Spleen (tissue), 11 donors: ENCODE measurements at regions not wholly inside any gene's neighbourhood (a gene's known extent, or its start where the extent isn't known, plus 50 kb on each side); places are given as distances from the start of the nearest gene placed in this dataset.

Source experiments
- DNase-seq: peaks from one replicate; pipeline ENCODE4 v3.0.0-alpha.2; 2020
- H3K27ac ChIP-seq, 8 donors: fragments of 200-600 bp; sonication (generic) in 7 of 8; 1 replicate in 4 of 8; 2 replicates in 4 of 8; pipeline versions ENCODE4 v1.5.0 to v1.8.0; 2016 to 2021; ENCODE audit warnings: inconsistent platforms in 4 of 8, mild to moderate bottlenecking in 4 of 8, moderate library complexity in 1 of 8
- H3K27me3 ChIP-seq, 7 donors: fragments of 200-600 bp; sonication (generic) in 6 of 7; replicated peaks in 1 of 7; 1 replicate in 4 of 7; 2 replicates in 3 of 7; pipeline versions ENCODE4 v1.5.0 to v1.8.0; 2016 to 2021; ENCODE audit warnings: inconsistent platforms in 3 of 7, mild to moderate bottlenecking in 1 of 7
- H3K36me3 ChIP-seq, 6 donors: fragments of 200-600 bp; sonication (generic) in 5 of 6; 1 replicate in 4 of 6; 2 replicates in 2 of 6; pipeline versions ENCODE4 v1.5.0 to v1.8.0; 2016 to 2021; ENCODE audit warnings: inconsistent platforms in 2 of 6
- H3K4me1 ChIP-seq, 6 donors: fragments of 200-600 bp; sonication (generic) in 5 of 6; 1 replicate in 3 of 6; 2 replicates in 3 of 6; pipeline versions ENCODE4 v1.5.0 to v1.8.0; 2016 to 2021; ENCODE audit warnings: inconsistent platforms in 3 of 6
- H3K4me3 ChIP-seq, 8 donors: fragments of 200-600 bp; sonication (generic) in 7 of 8; 1 replicate in 4 of 8; 2 replicates in 4 of 8; pipeline versions ENCODE4 v1.5.0 to v1.8.0; 2016 to 2021; ENCODE audit warnings: inconsistent platforms in 4 of 8, mild to moderate bottlenecking in 4 of 8, moderate library complexity in 2 of 8
- H3K9me3 ChIP-seq, 8 donors: fragments of 200-600 bp; sonication (generic) in 7 of 8; 1 replicate in 4 of 8; 2 replicates in 4 of 8; pipeline versions ENCODE4 v1.5.0 to v1.8.0; 2016 to 2021; ENCODE audit warnings: inconsistent platforms in 4 of 8
- POLR2A ChIP-seq, 3 donors: fragments of 450-650 bp; IDR thresholded peaks; one replicate each; pipeline ENCODE4 v1.5.1; 2017; ENCODE audit warnings: antibody characterized with exemption in 3 of 3, mild to moderate bottlenecking in 1 of 3
- POLR2AphosphoS5 ChIP-seq, 3 donors: sonication (generic); formaldehyde crosslinking; IDR thresholded peaks; one replicate each; pipeline ENCODE4 v1.5.1; 2017; ENCODE audit warnings: antibody characterized with exemption in 3 of 3
- WGBS, 5 donors: extraction: QIAGEN DNeasy Blood & Tissue Kit in 3 of 5; methylation state at CpG; one replicate each; pipeline versions ENCODE4 v1.1.5 to v1.1.7; 2013 to 2018; 5-methylcytosine and 5-hydroxymethylcytosine counted together
- intact Hi-C: fragments of 100-400 bp; cut with DNase I; formaldehyde crosslinking; loops from one replicate; pipeline ENCODE4 v1.15.0; 2023; ENCODE audit warnings: low total_unique reads
- TF ChIP-seq, protein P1 (sequence below), 11 experiments: fragments of 200-600 bp in 7 of 11; fragments of 450-650 bp in 4 of 11; sonication (generic) in 4 of 11; IDR thresholded peaks in 8 of 11; conservative IDR thresholded peaks in 3 of 11; 1 replicate in 7 of 11; 2 replicates in 4 of 11; pipeline versions ENCODE4 v1.4.0 to v1.8.0; 2016 to 2021; ENCODE audit warnings: antibody characterized with exemption in 11 of 11, inconsistent platforms in 4 of 11, mild to moderate bottlenecking in 1 of 11
- donor health status: healthy with polysubstance abuse.
- donor health status: DM: no; HTN: no; CAD: no; lungs with moderate emphysema.
- donor health status: DM: no; HTN: no; CAD: no.
- donor health status: Bipolar disorder and iron deficiency.
- donor health status: healthy.
- donor health status: DM: no; HTN: no; CAD: no.
- donor health status: DM: yes; HTN: yes; CAD: no.

DNA sequence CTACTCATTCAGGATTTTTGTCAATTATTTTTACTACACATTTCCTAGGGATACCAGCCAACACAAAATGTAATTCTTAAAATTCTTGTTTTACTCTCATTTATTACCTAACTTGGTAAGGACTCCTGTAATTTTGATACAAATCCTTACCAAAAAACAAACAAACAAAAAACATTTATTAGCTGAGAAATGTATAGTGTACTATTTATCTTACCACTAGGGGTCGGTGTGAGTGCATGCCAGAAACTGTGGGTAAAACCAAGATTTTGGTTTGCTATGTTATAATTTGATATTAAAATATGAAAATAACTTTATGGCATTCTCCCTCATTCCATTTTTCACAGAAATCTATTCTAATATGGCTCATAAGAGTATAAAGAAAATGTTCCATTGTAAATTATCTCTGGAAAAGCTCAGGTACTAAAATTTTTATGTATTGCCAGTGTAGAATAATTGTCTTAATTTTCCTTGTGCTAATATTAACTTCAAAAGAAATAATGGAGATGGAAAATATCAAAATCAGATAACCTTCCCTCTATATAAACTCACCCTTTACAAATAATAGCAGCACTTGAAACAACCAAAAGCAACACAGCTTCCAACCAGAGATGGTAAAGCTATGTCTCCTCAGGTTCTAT, 290.8 kb upstream of the PCDH15 start:
- H3K4me3 ChIP-seq: no peak overlapping the region
- no peak for TF ChIP-seq POLR2AphosphoS5 (IDR thresholded peaks at IDR 0.05)
- TF ChIP-seq, protein P1, sequence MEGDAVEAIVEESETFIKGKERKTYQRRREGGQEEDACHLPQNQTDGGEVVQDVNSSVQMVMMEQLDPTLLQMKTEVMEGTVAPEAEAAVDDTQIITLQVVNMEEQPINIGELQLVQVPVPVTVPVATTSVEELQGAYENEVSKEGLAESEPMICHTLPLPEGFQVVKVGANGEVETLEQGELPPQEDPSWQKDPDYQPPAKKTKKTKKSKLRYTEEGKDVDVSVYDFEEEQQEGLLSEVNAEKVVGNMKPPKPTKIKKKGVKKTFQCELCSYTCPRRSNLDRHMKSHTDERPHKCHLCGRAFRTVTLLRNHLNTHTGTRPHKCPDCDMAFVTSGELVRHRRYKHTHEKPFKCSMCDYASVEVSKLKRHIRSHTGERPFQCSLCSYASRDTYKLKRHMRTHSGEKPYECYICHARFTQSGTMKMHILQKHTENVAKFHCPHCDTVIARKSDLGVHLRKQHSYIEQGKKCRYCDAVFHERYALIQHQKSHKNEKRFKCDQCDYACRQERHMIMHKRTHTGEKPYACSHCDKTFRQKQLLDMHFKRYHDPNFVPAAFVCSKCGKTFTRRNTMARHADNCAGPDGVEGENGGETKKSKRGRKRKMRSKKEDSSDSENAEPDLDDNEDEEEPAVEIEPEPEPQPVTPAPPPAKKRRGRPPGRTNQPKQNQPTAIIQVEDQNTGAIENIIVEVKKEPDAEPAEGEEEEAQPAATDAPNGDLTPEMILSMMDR (IDR thresholded peaks at IDR 0.05 in 8 of 11, conservative IDR thresholded peaks at IDR 0.05 in 3 of 11): peak in 7 of 11 experiments; percentile 31 to 65 (median 46)
- TF ChIP-seq POLR2A (IDR thresholded peaks at IDR 0.05): no peak
- no peaks in the 10 kb centered on the region for H3K4me1 ChIP-seq
- H3K36me3 ChIP-seq: no peaks in the 10 kb centered on the region
- DNase-seq: no peak
- no peak overlapping the region for H3K27ac ChIP-seq
- intact Hi-C loops: no loop called here
- WGBS, 5 donors: 0 to 4% (median 0%) methylated on average over 1 of the region's 1 CpG
- H3K27me3 ChIP-seq: no peaks in the 10 kb centered on the region
- no peaks in the 10 kb centered on the region for H3K9me3 ChIP-seq

DNA sequence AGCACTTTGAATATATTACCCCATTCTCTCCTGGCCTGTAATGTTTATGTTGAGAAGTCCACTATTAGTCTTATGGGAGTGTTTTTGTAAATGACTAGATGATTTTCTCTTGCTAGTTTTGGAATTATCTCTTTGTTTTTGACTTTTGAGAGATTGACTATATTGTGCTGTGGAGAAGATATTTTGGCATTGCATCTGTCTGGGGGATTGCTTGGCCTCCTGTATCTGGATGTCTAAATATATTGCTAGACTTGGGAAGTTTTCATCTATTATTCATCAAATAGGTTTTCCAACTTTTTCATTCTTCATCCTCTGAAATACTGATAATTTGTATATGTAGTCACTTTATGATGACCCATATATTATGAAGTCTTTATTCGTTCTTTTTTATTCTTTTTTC, 277.1 kb upstream of the PCDH15 start:
- no peaks in the 10 kb centered on the region for H3K4me1 ChIP-seq
- H3K36me3 ChIP-seq: no peaks in the 10 kb centered on the region
- TF ChIP-seq POLR2AphosphoS5 (IDR thresholded peaks at IDR 0.05) (no peak), POLR2A (IDR thresholded peaks at IDR 0.05) (no peak)
- TF ChIP-seq, protein P1 (IDR thresholded peaks at IDR 0.05 in 8 of 11, conservative IDR thresholded peaks at IDR 0.05 in 3 of 11): no peak
- intact Hi-C loops: no loop called here
- no peaks in the 10 kb centered on the region for H3K27me3 ChIP-seq
- WGBS, 5 donors: 74 to 89% (median 81%) methylated on average over 1 of the region's 1 CpG
- H3K27ac ChIP-seq: no peak overlapping the region
- H3K4me3 ChIP-seq: no peak overlapping the region
- DNase-seq: no peak
- H3K9me3 ChIP-seq: peaks cover 0 to 3% (median 0%) of the 10 kb centered on the region in 8 donors

DNA sequence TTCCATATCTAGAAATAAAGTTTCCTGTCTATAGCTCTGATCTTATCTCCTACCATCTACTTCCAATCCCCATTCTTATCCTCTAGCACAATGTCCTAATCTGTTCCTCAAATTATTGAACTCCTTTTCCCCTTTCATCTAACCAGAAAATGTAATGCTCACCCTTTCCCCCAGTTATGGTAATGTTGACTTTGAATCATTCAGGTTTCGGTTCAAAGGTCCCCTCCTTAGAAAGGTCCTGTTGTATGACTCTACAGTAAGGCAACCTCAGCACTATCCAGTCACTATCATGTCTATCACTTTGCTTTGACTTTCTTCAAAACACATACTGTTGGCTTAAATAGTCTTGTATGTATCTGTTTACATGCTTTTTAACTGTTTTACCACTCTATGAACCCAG, 264.2 kb upstream of the PCDH15 start:
- Histone ChIP-seq H3K4me3 (no peak overlapping the region), H3K36me3 (no peaks in the 10 kb centered on the region), H3K27ac (no peak overlapping the region), H3K9me3 (no peaks in the 10 kb centered on the region), H3K4me1 (no peaks in the 10 kb centered on the region), H3K27me3 (no peaks in the 10 kb centered on the region)
- TF ChIP-seq POLR2A (IDR thresholded peaks at IDR 0.05) (no peak), POLR2AphosphoS5 (IDR thresholded peaks at IDR 0.05) (no peak)
- TF ChIP-seq, protein P1 (IDR thresholded peaks at IDR 0.05 in 8 of 11, conservative IDR thresholded peaks at IDR 0.05 in 3 of 11): no peak
- 50 to 88% (median 84%) methylated on average over 1 of the region's 1 CpG for WGBS, 5 donors
- no peak for DNase-seq
- intact Hi-C loops: no loop called here

DNA sequence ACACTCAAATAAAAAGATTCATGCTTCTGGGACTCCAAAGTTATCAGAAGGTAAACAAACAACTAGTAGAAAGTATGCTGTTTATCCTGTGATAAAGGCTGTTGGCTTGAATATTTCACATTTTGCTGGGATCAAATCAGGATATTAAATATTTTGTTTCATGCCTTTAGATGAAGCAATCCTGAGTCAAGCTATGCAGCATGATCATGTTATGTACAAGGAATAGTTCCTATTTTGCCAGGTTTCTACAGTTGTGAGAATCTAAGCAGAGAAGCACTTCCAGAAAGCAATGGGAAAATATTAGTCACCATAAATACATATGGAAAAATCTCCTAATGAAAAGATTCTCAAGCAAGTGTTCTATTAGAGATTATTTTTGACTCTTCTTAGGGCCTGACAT, 262.8 kb upstream of the PCDH15 start:
- TF ChIP-seq, protein P1 (IDR thresholded peaks at IDR 0.05 in 8 of 11, conservative IDR thresholded peaks at IDR 0.05 in 3 of 11): no peak
- TF ChIP-seq POLR2AphosphoS5 (IDR thresholded peaks at IDR 0.05) (no peak), POLR2A (IDR thresholded peaks at IDR 0.05) (no peak)
- intact Hi-C loops: no loop called here
- DNase-seq: no peak
- Histone ChIP-seq H3K4me1 (no peaks in the 10 kb centered on the region), H3K4me3 (no peak overlapping the region), H3K27ac (no peak overlapping the region), H3K27me3 (no peaks in the 10 kb centered on the region), H3K36me3 (no peaks in the 10 kb centered on the region), H3K9me3 (no peaks in the 10 kb centered on the region)
